Gastrocnemius medialis (tissue), 4 donors: ENCODE measurements at regions not wholly inside any gene's neighbourhood (a gene's known extent, or its start where the extent isn't known, plus 50 kb on each side); places are given as distances from the start of the nearest gene placed in this dataset.

Experiments
- ATAC-seq, 2 donors: fragments of 150-250 bp; one replicate each; pipeline ENCODE4 v1.9.1; 2016
- DNase-seq, 2 donors: peaks; one replicate each; pipeline ENCODE4 v3.0.0-alpha.2; 2019
- H3K27ac ChIP-seq, 4 donors: fragments of 200-600 bp; sonication (generic); 1 replicate in 1 of 4; 2 replicates in 3 of 4; pipeline ENCODE4 v1.5.1; 2016 to 2018; ENCODE audit warnings: mild to moderate bottlenecking in 2 of 4, moderate library complexity in 1 of 4
- H3K27me3 ChIP-seq, 3 donors: fragments of 200-600 bp; sonication (generic) in 2 of 3; 1 replicate in 1 of 3; 2 replicates in 2 of 3; pipeline versions ENCODE4 v1.5.1 to v1.6.0; 2016 to 2019; ENCODE audit warnings: mild to moderate bottlenecking in 1 of 3, moderate library complexity in 1 of 3
- H3K36me3 ChIP-seq, 2 donors: fragments of 200-600 bp; sonication (generic) in 1 of 2; one replicate each; pipeline ENCODE4 v1.5.1; 2017 to 2018
- H3K4me1 ChIP-seq, 2 donors: fragments of 200-600 bp; sonication (generic) in 1 of 2; one replicate each; pipeline ENCODE4 v1.5.1; 2016 to 2017; ENCODE audit warnings: mild to moderate bottlenecking in 2 of 2
- H3K4me3 ChIP-seq, 4 donors: fragments of 200-600 bp; sonication (generic) in 3 of 4; 1 replicate in 1 of 4; 2 replicates in 3 of 4; pipeline ENCODE4 v1.5.1; 2016 to 2019; ENCODE audit warnings: mild to moderate bottlenecking in 2 of 4
- H3K9me3 ChIP-seq, 3 donors: fragments of 200-600 bp; sonication (generic) in 2 of 3; 1 replicate in 1 of 3; 2 replicates in 2 of 3; pipeline ENCODE4 v1.5.1; 2016 to 2019
- POLR2A ChIP-seq, 2 donors: fragments of 450-650 bp; IDR thresholded peaks; one replicate each; pipeline ENCODE4 v1.6.1; 2017; ENCODE audit warnings: antibody characterized with exemption in 2 of 2, mild to moderate bottlenecking in 2 of 2, moderate library complexity in 2 of 2
- in situ Hi-C, 4 donors: fragments of 200-750 bp; cut with MboI; loops; one replicate each; pipeline versions ENCODE4 v1.15.0 to v1.8.0; 2017; ENCODE audit warnings: low sequenced_read_pairs in 4 of 4
- intact Hi-C: fragments of 100-400 bp; cut with DNase I; formaldehyde crosslinking; loops from one replicate; pipeline ENCODE4 v1.15.1; 2023; ENCODE audit warnings: low total_unique reads
- TF ChIP-seq, protein P1 (sequence below), 5 experiments: fragments of 450-650 bp in 3 of 5; fragments of 200-600 bp in 2 of 5; sonication (generic) in 2 of 5; IDR thresholded peaks in 4 of 5; conservative IDR thresholded peaks in 1 of 5; 1 replicate in 4 of 5; 2 replicates in 1 of 5; pipeline ENCODE4 v1.5.1; 2016 to 2019; ENCODE audit warnings: antibody characterized with exemption in 5 of 5, mild to moderate bottlenecking in 3 of 5, moderate library complexity in 3 of 5

DNA sequence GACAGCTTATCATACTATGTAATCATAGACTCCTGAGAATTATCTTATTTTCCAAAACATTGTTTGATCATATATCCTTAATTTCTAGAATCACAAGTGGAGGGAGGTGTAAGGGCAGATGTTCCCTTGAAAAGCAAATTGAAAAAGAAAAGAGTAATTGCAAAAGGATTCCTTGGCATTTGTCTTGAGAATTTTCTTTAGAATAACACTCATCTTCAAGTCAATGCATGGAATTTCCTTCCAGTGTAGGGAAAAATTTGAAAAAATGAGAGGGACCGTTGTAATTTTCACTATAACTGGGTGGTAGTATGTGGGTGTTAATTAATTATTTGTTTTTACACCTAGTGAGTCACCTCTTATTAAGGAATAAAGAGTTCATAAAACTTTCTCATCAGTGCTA lies 724.6 kb upstream of the ADAMTS5 start:
- Histone ChIP-seq H3K27me3 (no peaks in the 10 kb centered on the region), H3K27ac (no peak overlapping the region), H3K4me3 (no peak overlapping the region), H3K9me3 (no peaks in the 10 kb centered on the region), H3K4me1 (no peaks in the 10 kb centered on the region), H3K36me3 (no peaks in the 10 kb centered on the region)
- TF ChIP-seq POLR2A (IDR thresholded peaks at IDR 0.05), result no peak
- TF ChIP-seq, protein P1, sequence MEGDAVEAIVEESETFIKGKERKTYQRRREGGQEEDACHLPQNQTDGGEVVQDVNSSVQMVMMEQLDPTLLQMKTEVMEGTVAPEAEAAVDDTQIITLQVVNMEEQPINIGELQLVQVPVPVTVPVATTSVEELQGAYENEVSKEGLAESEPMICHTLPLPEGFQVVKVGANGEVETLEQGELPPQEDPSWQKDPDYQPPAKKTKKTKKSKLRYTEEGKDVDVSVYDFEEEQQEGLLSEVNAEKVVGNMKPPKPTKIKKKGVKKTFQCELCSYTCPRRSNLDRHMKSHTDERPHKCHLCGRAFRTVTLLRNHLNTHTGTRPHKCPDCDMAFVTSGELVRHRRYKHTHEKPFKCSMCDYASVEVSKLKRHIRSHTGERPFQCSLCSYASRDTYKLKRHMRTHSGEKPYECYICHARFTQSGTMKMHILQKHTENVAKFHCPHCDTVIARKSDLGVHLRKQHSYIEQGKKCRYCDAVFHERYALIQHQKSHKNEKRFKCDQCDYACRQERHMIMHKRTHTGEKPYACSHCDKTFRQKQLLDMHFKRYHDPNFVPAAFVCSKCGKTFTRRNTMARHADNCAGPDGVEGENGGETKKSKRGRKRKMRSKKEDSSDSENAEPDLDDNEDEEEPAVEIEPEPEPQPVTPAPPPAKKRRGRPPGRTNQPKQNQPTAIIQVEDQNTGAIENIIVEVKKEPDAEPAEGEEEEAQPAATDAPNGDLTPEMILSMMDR (IDR thresholded peaks at IDR 0.05 in 4 of 5, conservative IDR thresholded peaks at IDR 0.05 in 1 of 5), result no peak
- ATAC-seq (no peak), DNase-seq (no peak)
- in situ Hi-C loops, result no loop called here
- intact Hi-C loops, result no loop called here

DNA sequence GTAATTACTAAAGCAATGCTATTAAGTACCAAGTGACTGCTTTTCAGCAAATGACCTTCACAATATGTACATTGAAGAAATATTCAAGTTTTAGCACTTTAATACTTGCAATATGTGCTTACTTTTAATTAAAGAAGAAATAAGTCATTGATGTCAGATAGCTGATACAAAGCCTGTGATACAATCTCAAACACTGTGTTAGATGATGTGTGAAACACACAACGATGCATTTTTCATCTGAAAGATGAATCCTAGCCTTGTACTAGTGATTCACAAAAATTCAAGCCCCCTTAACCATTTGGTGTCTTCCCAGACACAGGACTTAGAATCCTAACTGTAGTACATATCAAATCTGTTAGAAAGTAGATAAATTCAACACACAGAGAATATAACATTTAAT lies 724.1 kb upstream of the ADAMTS5 start:
- no peak for DNase-seq
- intact Hi-C loops (no loop called here), in situ Hi-C loops (no loop called here)
- ATAC-seq, result no peak
- H3K36me3 ChIP-seq, result no peaks in the 10 kb centered on the region
- no peaks in the 10 kb centered on the region for H3K9me3 ChIP-seq
- no peaks in the 10 kb centered on the region for H3K27me3 ChIP-seq
- H3K4me1 ChIP-seq, result no peaks in the 10 kb centered on the region
- no peak overlapping the region for H3K4me3 ChIP-seq
- no peak for TF ChIP-seq POLR2A (IDR thresholded peaks at IDR 0.05)
- TF ChIP-seq, protein P1 (IDR thresholded peaks at IDR 0.05 in 4 of 5, conservative IDR thresholded peaks at IDR 0.05 in 1 of 5), result no peak
- H3K27ac ChIP-seq, result no peak overlapping the region

DNA sequence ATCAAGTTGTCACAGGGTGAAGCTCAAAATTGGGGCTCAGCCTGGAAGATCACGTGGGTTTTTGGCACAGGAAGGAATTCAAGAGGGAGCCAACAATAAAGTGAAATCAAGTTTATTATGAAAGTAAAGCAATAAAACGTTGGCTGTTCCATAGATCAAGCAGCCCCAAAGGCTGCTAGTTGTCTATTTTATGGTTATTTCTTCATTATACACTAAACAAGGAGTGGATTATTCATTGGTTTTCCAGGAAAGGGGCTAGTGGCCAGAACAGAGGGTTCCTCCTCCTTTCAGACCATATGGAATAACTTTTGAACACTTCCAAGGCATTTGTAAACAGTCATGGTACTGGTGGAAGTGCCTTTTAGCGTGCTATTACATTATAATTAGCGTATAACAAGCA lies 723.5 kb upstream of the ADAMTS5 start:
- in situ Hi-C loops (no loop called here), intact Hi-C loops (no loop called here)
- DNase-seq, result no peak
- no peaks in the 10 kb centered on the region for H3K27me3 ChIP-seq
- no peaks in the 10 kb centered on the region for H3K4me1 ChIP-seq
- no peak for TF ChIP-seq POLR2A (IDR thresholded peaks at IDR 0.05)
- TF ChIP-seq, protein P1 (IDR thresholded peaks at IDR 0.05 in 4 of 5, conservative IDR thresholded peaks at IDR 0.05 in 1 of 5), result no peak
- H3K36me3 ChIP-seq, result no peaks in the 10 kb centered on the region
- H3K9me3 ChIP-seq, result no peaks in the 10 kb centered on the region
- no peak overlapping the region for H3K27ac ChIP-seq
- ATAC-seq, result no peak
- H3K4me3 ChIP-seq, result no peak overlapping the region

DNA sequence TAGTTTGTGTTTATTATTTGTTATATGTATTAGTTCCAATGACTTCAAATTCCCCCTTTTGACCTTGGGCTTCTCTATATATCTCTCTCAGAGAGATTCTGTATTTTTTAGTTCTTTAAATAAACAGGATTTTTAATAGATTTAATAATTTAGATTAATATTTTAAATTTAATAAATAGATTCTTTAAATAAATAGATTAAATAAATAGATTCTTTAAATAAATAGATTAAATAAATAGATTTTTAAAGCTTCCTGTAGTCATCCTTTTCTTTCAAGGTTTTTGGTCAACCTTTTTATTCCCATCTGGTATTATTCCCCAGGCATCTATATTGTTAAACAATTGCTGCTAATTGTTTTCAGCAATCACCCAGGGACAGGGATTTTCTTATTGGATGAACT lies 721.9 kb upstream of the ADAMTS5 start:
- in situ Hi-C loops, result no loop called here
- Histone ChIP-seq H3K27ac (no peak overlapping the region), H3K4me1 (no peaks in the 10 kb centered on the region)

DNA sequence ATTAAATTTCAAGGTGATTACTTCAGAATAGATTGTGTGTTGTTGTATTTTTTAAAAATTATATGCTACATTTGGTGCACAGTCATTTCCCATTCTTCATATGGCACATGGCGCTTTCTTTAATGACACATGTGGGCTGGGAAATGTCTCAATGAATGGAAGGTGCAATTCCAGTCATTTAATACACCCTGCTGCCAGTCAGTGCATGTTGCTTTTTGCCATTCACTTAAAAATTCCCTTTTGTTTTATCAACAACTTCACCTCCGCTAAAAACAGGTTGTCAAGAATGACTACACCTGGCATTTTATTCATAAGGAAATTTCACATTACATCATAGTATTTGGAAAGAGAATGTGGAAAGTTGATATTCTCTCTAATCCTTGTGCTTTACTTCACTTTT lies 716.4 kb upstream of the ADAMTS5 start:
- Histone ChIP-seq H3K4me1 (no peaks in the 10 kb centered on the region), H3K27me3 (no peaks in the 10 kb centered on the region), H3K9me3 (no peaks in the 10 kb centered on the region), H3K27ac (no peak overlapping the region), H3K36me3 (no peaks in the 10 kb centered on the region), H3K4me3 (no peak overlapping the region)
- ATAC-seq, result no peak
- in situ Hi-C loops (no loop called here), intact Hi-C loops (no loop called here)
- no peak for DNase-seq
- no peak for TF ChIP-seq POLR2A (IDR thresholded peaks at IDR 0.05)
- TF ChIP-seq, protein P1 (IDR thresholded peaks at IDR 0.05 in 4 of 5, conservative IDR thresholded peaks at IDR 0.05 in 1 of 5), result no peak

More for the DNA sequence above, 721.9 kb upstream of the ADAMTS5 start:
- Histone ChIP-seq H3K9me3 (no peaks in the 10 kb centered on the region), H3K4me3 (no peak overlapping the region), H3K27me3 (no peaks in the 10 kb centered on the region), H3K36me3 (no peaks in the 10 kb centered on the region)
- TF ChIP-seq POLR2A (IDR thresholded peaks at IDR 0.05), result no peak
- TF ChIP-seq, protein P1 (IDR thresholded peaks at IDR 0.05 in 4 of 5, conservative IDR thresholded peaks at IDR 0.05 in 1 of 5), result no peak
- ATAC-seq (no peak), DNase-seq (no peak)
- intact Hi-C loops, result no loop called here
